Activated gamma-delta T cell treated with Interleukin-2 at 50 U/mL for 16 hours (primary cell): ENCODE measurements at regions not wholly inside any gene's neighbourhood (a gene's known extent, or its start where the extent isn't known, plus 50 kb on each side); places are given as distances from the start of the nearest gene placed in this dataset.

ENCODE experiments used
- DNase-seq: peaks from one replicate; pipeline ENCODE4 v3.0.0-alpha.2; 2020

DNA sequence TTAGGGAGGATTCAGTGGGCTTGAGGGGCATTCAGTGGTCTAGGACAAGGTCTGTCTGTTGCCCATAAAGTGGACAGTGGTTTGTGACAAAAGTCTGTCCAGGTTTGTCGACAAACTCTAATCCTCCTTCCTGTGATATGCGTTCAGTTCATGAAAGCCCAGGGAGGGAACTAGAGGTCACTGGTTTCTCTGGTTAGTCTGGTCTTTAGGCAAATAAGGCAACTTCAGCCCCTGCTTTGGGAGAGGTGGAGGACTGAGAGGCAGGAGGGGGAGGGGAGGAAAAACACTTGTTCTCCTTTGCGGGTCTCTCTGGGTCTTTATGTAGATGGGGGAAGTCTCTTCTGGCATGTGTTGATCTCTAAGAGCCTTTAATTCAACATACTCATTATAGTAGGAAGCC, 235.1 kb upstream of the PWP1 start:
- no peak for DNase-seq

- DNase-seq: no peak
Observed at GRCh38 chr12:107451246-107451645, 234.4 kb upstream of the PWP1 start.

GRCh38 chr12:107454109-107454830, 231.3 kb upstream of the PWP1 start:
- DNase-seq: no peak

- no peak for DNase-seq
Observed at GRCh38 chr12:107457362-107457935, 228.2 kb upstream of the PWP1 start.

- DNase-seq: no peak
Observed at GRCh38 chr12:107458163-107458562, 227.4 kb upstream of the PWP1 start.

DNA sequence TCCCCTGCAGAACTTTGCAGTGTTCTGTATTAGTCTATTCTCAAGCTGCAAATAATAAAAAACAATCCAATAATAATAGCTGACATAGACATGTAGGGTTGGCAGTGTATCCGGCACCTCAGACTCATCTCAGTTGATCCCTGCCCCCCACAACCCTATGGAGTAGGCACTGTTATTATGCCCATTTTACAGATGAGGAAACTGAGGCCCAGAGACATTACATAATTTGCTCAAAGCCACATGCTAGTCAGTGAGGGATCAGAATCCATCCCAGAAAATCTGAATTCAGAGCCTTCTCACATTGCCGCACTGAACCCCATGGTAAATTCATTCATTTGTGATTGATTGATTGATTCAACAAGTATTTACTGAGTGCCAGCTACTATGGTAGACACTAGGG, 226.6 kb upstream of the PWP1 start:
- no peak for DNase-seq

GRCh38 chr12:107459641-107460040, 226.0 kb upstream of the PWP1 start:
- DNase-seq: no peak

GRCh38 chr12:107461222-107461975, 224.2 kb upstream of the PWP1 start:
- no peak for DNase-seq

DNA sequence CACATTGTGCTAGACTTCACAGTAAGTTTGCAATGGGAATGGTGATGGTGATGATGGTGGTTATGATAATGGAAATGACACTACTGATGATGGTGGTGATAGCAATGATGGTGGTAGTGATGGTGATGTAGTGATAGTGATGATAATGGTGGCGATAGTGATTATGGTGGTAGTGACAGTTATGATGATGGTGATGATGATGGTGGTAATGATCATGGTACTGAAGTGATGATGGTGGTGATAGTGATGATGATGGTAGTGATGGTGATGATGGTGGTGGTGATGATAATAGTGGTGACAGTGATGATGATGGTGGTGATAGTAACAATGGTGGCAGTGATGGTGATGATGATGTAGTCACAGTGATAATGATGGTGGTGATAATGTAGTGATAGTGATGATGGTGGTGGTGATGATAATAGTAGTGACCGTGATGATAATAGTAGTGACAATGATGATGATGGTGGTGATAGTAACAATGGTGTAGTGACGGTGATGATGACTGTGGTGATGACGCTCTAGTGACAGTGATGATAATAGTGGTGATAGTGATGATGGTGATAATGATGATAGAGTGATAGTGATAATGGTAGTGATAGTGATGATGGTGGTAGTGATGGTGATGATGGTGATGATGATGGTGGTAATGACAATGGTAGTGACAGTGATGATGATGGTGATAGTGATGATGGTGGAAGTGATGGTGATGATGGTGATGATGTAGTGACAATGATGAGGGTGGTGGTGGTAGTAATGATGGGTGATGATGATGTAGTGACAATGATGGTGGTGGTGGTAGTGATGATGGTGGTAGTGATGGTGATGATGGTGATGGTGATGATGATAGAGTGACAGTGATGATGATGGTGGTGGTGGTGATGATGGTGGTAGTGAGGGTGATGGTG, 222.9 kb upstream of the PWP1 start:
- DNase-seq: no peak

DNA sequence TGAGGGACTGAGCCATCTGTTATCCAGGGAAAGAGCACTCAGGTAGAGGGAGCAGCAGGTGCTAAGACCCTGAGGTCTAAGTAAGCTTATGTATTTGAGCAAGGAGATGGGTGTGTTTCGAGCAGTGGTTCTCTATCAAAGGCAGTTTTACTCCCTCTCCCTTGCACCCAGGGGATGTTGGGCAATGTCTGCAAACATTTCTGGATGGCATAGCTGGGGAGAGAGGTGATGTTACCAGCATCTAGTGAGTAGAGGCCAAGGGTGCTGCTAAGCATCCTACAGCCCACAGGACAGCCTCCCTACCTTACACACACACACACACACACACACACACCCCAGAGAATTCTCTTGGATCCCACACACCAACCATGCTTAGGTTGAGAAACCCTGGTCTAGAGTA, 221.0 kb upstream of the PWP1 start:
- DNase-seq: no peak

DNA sequence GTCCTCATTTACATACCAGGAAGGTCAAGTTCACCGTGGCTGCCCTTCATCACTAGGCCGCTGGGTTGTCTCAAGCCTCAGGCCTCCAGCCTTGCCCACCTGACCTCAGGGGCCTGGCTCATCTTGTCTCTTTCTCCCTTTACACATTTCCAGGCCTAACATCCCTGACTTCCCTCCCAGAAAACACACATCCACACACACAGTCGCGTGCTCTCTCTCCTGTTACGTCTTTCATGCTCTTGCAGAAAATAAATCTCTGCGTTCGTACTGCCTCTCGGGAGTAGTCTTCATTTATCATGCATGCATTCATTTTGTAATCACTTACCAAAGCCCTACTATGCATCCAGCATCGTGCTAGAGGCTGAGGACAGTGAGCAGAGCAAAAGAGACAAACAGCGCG, 220.0 kb upstream of the PWP1 start:
- no peak for DNase-seq

- DNase-seq: no peak
Observed at GRCh38 chr12:107467716-107468115, 217.9 kb upstream of the PWP1 start.

DNA sequence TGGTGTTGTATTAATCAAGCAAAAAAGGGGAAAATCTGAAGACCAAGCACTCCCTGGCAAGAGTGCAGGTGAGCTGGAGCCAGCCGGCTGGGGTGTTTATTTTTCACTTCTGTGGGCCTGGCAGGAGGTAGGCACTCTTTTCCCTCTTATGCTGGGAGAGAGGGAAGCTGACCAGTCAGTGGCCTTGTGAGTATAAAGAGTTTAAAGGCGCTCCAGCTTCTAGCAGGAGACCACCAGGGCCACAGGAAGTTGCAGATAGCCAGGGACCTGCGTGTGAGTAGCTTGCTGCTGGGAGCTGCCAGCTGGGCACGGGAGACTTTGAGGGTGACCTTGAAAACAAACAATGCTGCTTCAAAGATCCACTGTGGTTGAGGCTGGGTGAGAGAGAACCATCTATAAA, 217.4 kb upstream of the PWP1 start:
- DNase-seq: no peak

DNA sequence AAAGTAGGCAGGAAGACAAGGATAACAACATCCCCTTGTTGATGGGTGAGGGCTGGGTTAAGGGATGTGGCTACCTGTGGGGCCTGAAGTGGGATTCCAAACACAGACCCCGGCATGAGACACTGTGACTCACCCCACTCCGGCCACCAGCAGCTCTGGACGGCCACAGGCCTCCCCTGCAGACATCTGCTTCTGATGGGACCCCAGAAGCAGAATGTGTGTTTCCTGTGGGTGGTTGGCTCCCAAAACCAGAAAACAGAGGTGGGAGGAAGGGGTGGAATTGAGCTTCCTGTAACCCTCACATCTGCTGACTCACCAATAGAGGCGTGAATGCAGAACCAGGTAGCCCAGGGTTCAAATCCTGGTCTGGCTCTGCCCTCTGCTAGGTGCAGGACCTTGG, 216.6 kb upstream of the PWP1 start:
- DNase-seq: no peak

DNA sequence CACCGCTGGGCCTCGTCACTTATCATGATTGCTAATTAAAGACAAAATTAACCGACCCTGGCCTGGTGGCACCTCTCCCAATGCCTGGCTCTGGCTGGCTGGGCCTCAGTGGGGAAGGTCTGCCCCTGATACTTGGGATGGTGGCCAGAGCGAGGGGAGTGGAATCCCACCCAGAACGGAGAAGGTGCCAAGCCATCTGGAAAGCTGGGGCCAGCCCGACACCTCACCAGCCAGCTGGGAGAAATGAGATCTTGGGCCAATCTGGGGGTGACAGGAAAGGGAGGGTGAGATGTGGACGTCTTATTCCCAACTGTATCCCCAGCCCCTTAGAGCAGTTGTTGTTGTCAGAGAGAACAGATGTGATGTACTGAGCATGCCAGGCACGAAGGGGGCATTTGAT, 215.0 kb upstream of the PWP1 start:
- no peak for DNase-seq

DNA sequence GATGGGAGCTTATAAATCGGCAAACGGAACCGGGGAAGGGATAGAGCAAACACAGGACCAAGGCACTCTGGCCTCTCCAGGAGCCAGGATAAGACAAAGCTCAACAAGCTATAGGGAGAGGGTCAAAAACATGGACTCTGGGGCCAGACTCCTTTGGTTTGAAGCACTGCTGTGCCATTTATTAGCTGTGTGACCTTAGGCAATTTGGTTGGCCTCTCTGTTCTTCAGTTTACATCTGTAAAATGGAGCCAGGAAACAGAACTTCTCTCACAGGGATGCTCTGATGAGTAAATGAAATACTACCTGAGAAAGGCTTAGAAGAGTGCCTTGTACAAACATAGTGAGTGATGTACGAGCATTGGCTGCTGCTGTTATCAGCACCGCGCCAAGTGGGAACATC, 213.3 kb upstream of the PWP1 start:
- DNase-seq: no peak

DNA sequence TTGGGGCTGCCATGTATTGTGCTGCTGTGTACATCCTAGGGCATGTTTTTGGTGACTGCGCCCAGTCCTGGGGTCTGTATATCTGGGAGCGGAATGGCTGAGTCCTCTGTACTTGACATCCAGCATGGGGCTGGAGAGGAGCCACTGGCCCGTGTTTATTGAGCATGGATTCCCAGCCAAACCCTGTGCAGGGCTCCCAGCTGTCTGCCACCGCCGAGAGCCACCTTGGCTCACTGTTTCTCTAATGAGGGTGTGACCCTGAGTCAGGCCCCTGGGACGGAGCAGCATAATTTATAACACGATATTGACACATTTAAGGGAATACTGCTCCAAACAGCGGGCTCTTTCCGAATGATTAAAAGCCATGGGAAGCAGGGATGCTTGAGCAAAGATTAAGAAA, 211.5 kb upstream of the PWP1 start:
- DNase-seq: no peak

DNA sequence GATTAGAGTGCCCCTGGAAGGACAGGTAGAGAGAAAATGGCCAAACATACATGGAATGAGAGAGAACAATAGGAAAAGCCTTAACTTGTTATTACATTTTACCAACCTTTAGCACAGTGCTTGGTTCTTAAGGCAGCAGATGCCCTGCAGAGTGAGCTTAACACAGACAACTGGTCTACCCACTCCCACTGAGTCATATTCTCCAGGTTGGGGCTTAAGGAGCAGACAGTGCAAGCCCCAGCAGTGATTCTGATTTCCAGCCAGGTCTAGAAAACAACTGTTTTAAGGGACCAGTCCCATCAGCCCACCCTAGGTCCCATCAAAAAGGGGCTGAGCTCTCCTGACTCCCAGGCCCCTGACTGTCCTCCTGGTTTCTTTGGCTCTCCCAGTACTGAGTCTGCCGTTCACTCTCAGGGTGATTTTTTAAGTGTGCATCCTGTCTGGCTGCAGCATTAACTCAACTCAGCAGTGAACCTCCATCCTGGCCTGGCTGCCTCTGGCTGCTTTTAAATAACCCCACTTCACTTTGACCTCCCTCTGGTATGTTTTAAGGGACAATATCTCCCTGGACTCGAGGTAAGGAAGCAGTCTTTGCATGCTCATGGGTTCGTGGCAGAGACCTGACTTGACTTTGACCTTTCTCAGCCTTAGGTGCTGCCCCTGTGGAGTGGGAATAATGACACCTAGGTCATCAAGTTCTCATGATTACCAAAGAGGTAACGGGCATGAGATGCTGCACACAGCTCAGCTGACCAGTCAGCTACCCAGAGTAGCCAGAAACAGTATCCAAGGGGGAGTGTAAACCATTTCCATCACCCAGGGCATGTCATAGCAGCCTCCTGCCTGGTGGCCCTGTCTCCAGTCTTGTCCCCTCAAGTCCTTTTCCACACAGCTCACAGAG, 210.7 kb upstream of the PWP1 start:
- DNase-seq: no peak

- DNase-seq: no peak
Observed at GRCh38 chr12:107475900-107476299, 209.7 kb upstream of the PWP1 start.

GRCh38 chr12:107477018-107477417, 208.6 kb upstream of the PWP1 start:
- DNase-seq: no peak

DNA sequence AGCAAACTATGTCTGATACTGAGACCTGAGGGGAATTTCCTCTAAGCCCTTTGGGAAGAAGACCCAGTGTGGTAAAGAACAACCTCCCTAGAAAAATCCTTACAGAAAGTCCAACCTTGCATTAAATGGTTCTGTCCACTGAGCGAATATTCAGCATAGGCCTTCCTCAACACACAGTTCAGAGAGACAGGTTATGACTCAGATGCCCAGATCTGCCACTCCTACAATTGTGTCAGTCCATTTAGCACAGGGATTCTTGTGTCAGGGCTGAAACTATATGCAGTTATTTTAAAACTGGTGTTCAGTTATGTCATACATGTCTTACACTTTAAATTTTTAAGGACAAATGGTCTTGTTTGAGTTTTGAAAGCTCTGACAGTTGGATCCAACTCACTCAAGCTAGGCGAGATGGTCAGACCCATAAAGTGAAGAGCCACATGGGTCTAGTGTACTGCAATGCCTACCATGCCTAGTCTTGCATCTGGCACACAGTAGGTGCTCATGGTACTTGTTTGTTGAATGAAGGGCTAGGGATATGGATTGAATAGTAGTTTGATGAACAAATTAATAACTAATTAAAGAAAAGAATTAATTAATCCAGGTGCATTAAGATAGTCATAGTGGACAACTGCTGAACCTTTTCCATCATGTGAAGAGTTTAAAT, 207.5 kb upstream of the PWP1 start:
- DNase-seq: no peak

DNA sequence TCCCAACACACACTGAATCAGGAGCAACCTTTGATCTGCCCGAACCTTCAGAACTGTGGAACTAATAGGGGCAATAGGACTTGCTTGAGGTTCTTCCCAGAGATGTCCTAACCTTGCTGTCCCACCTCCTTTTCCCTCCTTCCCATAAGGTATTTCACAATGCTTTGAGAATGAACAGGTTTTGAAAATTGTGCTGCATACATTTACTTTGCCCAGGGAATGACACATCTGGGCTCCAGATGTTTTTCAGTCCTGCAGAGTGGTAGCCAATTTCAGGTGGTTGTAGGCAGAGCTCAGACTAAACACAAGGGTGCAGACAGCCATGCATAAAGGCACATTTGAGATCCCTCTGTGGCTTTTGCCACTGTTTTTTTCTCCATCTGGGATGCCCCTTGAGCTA, 206.7 kb upstream of the PWP1 start:
- DNase-seq: no peak
